Natural killer cell (primary cell): ENCODE measurements at regions not wholly inside any gene's neighbourhood (a gene's known extent, or its start where the extent isn't known, plus 50 kb on each side); places are given as distances from the start of the nearest gene placed in this dataset.
"Not testable (repeated sequence)": the region's sequence is repeated elsewhere in the genome, so short reads cannot be mapped to it uniquely, and the experiment has no call there.

Source experiments
- ATAC-seq, 3 donors: fragments of 150-1000 bp in 2 of 3; fragments of 200-7000 bp in 1 of 3; cut with Tn5 transposase; 1 replicate in 1 of 3; 2 replicates in 2 of 3; pipeline ENCODE4 v1.10.0; 2021; ENCODE audit warnings: mild to moderate bottlenecking in 2 of 3, moderate library complexity in 2 of 3
- DNase-seq, 2 donors: peaks; one replicate each; pipeline versions ENCODE4 v3.0.0 to v3.0.0-alpha.2; 2013 to 2021; ENCODE audit warnings: mixed read lengths in 1 of 2
- H3K27ac ChIP-seq: one replicate; pipeline ENCODE4 v1.5.1; 2013; ENCODE audit warnings: mild to moderate bottlenecking, low read length
- H3K27me3 ChIP-seq: one replicate; pipeline ENCODE4 v1.6.1; 2013; ENCODE audit warnings: low read length; ENCODE audit not compliant: control insufficient read depth, insufficient read depth
- H3K36me3 ChIP-seq: one replicate; pipeline ENCODE4 v1.6.1; 2013; ENCODE audit warnings: low read length; ENCODE audit not compliant: control insufficient read depth, insufficient read depth
- H3K4me1 ChIP-seq: one replicate; pipeline ENCODE4 v1.6.1; 2013; ENCODE audit warnings: low read length; ENCODE audit not compliant: control insufficient read depth, insufficient read depth
- H3K4me3 ChIP-seq: one replicate; pipeline ENCODE4 v1.5.1; 2013; ENCODE audit warnings: low read length
- H3K9me3 ChIP-seq: one replicate; pipeline ENCODE4 v1.6.1; 2013; ENCODE audit warnings: low read length; ENCODE audit not compliant: control insufficient read depth, insufficient read depth
- H3K27ac Mint-ChIP-seq, 2 donors: one replicate each; pipeline ENCODE4 v1.8.0; 2022; ENCODE audit warnings: mild to moderate bottlenecking in 2 of 2, mixed read lengths in 2 of 2, moderate library complexity in 1 of 2
- H3K27me3 Mint-ChIP-seq, 2 donors: one replicate each; pipeline ENCODE4 v1.8.0; 2022; ENCODE audit warnings: low read depth in 2 of 2, mixed read lengths in 2 of 2
- H3K36me3 Mint-ChIP-seq: one replicate; pipeline ENCODE4 v1.8.0; 2022; ENCODE audit warnings: mixed read lengths
- H3K4me1 Mint-ChIP-seq, 2 donors: one replicate each; pipeline ENCODE4 v1.8.0; 2022; ENCODE audit warnings: mixed read lengths in 2 of 2
- H3K4me3 Mint-ChIP-seq: one replicate; pipeline ENCODE4 v1.8.0; 2022; ENCODE audit warnings: mild to moderate bottlenecking, moderate library complexity, mixed read lengths
- H3K9me3 Mint-ChIP-seq, 2 donors: one replicate each; pipeline ENCODE4 v1.8.0; 2022; ENCODE audit warnings: mixed read lengths in 2 of 2
- WGBS: methylation state at CpG from one replicate; pipeline ENCODE4 v1.1.7; 2013; ENCODE audit warnings: missing lambda C conversion rate; ENCODE audit not compliant: insufficient coverage; 5-methylcytosine and 5-hydroxymethylcytosine counted together
- intact Hi-C: fragments of 100-400 bp; cut with micrococcal nuclease; formaldehyde crosslinking; loops from one replicate; pipeline ENCODE4 v1.14.2; 2022
- TF ChIP-seq, protein P1 (sequence below): fragments of 200-600 bp; IDR thresholded peaks from one replicate; pipeline ENCODE4 v1.8.0; 2022; ENCODE audit warnings: antibody characterized with exemption

DNA sequence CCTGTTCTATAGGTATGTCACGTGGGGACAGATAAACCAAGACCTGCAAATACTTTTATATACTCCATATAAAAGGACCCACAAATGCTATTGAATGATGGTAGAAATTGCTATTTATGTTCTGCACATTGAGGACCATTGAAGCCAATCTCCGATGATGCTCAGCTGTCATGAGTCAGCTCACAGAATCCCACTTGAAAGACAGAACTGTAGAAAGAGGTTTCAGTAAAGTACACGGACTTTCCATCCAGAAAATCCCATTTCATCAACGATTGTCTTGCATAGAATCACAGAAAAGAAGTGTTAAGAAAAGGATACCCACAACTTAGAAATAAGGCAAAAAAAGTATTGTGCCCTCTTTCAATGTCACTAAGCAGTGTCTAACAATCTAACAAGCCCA, 169.0 kb upstream of the COPS8 start:
- Histone ChIP-seq H3K27me3 (no peaks in the 10 kb centered on the region), H3K4me1 (no peaks in the 10 kb centered on the region), H3K27ac (no peak overlapping the region), H3K36me3 (no peaks in the 10 kb centered on the region), H3K4me3 (no peak overlapping the region), H3K9me3 (no peaks in the 10 kb centered on the region)
- no peak overlapping the region for H3K27ac Mint-ChIP-seq
- DNase-seq (no peak), ATAC-seq (no peak)
- no peaks in the 10 kb centered on the region for H3K9me3 Mint-ChIP-seq
- H3K4me1 Mint-ChIP-seq: no peaks in the 10 kb centered on the region
- TF ChIP-seq, protein P1, sequence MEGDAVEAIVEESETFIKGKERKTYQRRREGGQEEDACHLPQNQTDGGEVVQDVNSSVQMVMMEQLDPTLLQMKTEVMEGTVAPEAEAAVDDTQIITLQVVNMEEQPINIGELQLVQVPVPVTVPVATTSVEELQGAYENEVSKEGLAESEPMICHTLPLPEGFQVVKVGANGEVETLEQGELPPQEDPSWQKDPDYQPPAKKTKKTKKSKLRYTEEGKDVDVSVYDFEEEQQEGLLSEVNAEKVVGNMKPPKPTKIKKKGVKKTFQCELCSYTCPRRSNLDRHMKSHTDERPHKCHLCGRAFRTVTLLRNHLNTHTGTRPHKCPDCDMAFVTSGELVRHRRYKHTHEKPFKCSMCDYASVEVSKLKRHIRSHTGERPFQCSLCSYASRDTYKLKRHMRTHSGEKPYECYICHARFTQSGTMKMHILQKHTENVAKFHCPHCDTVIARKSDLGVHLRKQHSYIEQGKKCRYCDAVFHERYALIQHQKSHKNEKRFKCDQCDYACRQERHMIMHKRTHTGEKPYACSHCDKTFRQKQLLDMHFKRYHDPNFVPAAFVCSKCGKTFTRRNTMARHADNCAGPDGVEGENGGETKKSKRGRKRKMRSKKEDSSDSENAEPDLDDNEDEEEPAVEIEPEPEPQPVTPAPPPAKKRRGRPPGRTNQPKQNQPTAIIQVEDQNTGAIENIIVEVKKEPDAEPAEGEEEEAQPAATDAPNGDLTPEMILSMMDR: no peak
- H3K4me3 Mint-ChIP-seq: no peak overlapping the region
- 79% methylated on average over 3 of the region's 4 CpGs for WGBS
- intact Hi-C loops: no loop called here
- H3K36me3 Mint-ChIP-seq: no peaks in the 10 kb centered on the region
- peaks cover 22 to 44% of the 10 kb centered on the region in 2 donors for H3K27me3 Mint-ChIP-seq

DNA sequence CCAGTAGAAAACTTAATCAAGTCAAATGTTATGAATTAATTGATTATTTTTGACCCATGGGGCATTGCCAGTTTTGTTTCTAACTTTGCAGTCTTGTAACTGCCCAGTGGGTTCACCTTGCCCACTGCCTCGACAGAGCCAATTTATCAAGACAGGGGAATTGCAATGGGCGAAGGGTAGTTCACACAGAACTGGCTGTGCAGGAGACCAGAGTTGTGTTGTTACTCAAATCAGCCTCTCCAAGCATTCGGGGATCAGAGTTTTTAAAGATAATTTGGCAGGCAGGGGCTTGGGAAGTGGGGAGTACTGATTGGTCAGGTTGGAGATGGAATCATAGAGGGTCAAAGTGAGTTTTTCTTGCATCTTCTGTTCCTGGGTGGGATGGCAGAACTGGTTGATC, 168.5 kb upstream of the COPS8 start:
- Histone ChIP-seq H3K27me3 (no peaks in the 10 kb centered on the region), H3K4me3 (no peak overlapping the region), H3K36me3 (no peaks in the 10 kb centered on the region), H3K27ac (no peak overlapping the region), H3K9me3 (no peaks in the 10 kb centered on the region), H3K4me1 (no peaks in the 10 kb centered on the region)
- no peak for DNase-seq
- H3K4me1 Mint-ChIP-seq: no peaks in the 10 kb centered on the region
- intact Hi-C loops: no loop called here
- H3K27ac Mint-ChIP-seq: no peak overlapping the region
- WGBS: 82% methylated on average over 3 of the region's 3 CpGs
- TF ChIP-seq, protein P1: no peak
- H3K4me3 Mint-ChIP-seq: no peak overlapping the region
- peaks cover 22 to 43% of the 10 kb centered on the region in 2 donors for H3K27me3 Mint-ChIP-seq
- no peaks in the 10 kb centered on the region for H3K36me3 Mint-ChIP-seq
- ATAC-seq: no peak
- H3K9me3 Mint-ChIP-seq: no peaks in the 10 kb centered on the region

- 66% methylated on average over 8 of the region's 9 CpGs for WGBS
- Histone ChIP-seq H3K27me3 (no peaks in the 10 kb centered on the region), H3K9me3 (no peaks in the 10 kb centered on the region), H3K4me1 (no peaks in the 10 kb centered on the region), H3K4me3 (no peak overlapping the region), H3K27ac (no peak overlapping the region), H3K36me3 (no peaks in the 10 kb centered on the region)
- TF ChIP-seq, protein P1: no peak
- Mint-ChIP-seq H3K36me3 (no peaks in the 10 kb centered on the region), H3K9me3 (no peaks in the 10 kb centered on the region), H3K27me3 (peaks cover 18 to 29% of the 10 kb centered on the region in 2 donors), H3K27ac (no peak overlapping the region), H3K4me1 (no peaks in the 10 kb centered on the region), H3K4me3 (no peak overlapping the region)
- no peak for ATAC-seq
- intact Hi-C loops: no loop called here
- no peak for DNase-seq
Observed at GRCh38 chr2:236918545-236918944, 167.1 kb upstream of the COPS8 start.

DNA sequence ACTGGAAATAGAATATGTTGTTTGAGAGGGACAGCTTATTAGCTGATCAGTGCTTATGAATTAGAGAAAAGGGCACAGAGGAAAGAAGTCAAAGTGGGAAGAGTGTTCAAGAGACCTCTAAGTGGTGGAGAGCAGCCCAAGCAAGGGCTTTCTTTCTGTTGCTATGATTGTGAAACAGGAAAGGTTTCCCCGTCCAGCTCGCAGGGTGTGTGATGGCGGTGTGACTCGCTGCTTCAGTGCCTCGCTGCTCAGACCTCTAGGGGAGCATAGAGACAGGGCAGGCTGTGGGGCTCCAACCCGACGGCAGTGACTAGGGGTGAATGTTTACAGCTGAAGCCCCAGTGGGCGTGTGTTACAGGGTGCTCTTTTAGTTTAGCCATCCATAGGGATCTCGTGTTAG, 166.5 kb upstream of the COPS8 start:
- no peaks in the 10 kb centered on the region for H3K36me3 ChIP-seq
- 69% methylated on average over 9 of the region's 9 CpGs for WGBS
- no peak overlapping the region for H3K27ac ChIP-seq
- ATAC-seq (no peak), DNase-seq (no peak)
- H3K4me1 ChIP-seq: no peaks in the 10 kb centered on the region
- Mint-ChIP-seq H3K4me1 (no peaks in the 10 kb centered on the region), H3K36me3 (no peaks in the 10 kb centered on the region), H3K4me3 (no peak overlapping the region), H3K27me3 (peaks cover 19 to 27% of the 10 kb centered on the region in 2 donors), H3K9me3 (no peaks in the 10 kb centered on the region), H3K27ac (no peak overlapping the region)
- TF ChIP-seq, protein P1: no peak
- H3K4me3 ChIP-seq: no peak overlapping the region
- no peaks in the 10 kb centered on the region for H3K9me3 ChIP-seq
- intact Hi-C loops: no loop called here
- H3K27me3 ChIP-seq: no peaks in the 10 kb centered on the region

GRCh38 chr2:236919801-236920379, 165.8 kb upstream of the COPS8 start:
- H3K4me1 Mint-ChIP-seq, H3K36me3 Mint-ChIP-seq, H3K36me3 ChIP-seq, H3K4me1 ChIP-seq, H3K9me3 ChIP-seq, H3K27me3 ChIP-seq, ATAC-seq, H3K4me3 Mint-ChIP-seq, H3K9me3 Mint-ChIP-seq, H3K4me3 ChIP-seq, intact Hi-C loops, H3K27ac ChIP-seq, DNase-seq, H3K27ac Mint-ChIP-seq: not testable (repeated sequence)
- 94% methylated on average over 11 of the region's 11 CpGs for WGBS
- peaks cover 20 to 27% of the 10 kb centered on the region in 2 donors for H3K27me3 Mint-ChIP-seq
